ENCODE measurements at regions not wholly inside any gene's neighbourhood (a gene's known extent, or its start where the extent isn't known, plus 50 kb on each side); places are given as distances from the start of the nearest gene placed in this dataset.

DNA sequence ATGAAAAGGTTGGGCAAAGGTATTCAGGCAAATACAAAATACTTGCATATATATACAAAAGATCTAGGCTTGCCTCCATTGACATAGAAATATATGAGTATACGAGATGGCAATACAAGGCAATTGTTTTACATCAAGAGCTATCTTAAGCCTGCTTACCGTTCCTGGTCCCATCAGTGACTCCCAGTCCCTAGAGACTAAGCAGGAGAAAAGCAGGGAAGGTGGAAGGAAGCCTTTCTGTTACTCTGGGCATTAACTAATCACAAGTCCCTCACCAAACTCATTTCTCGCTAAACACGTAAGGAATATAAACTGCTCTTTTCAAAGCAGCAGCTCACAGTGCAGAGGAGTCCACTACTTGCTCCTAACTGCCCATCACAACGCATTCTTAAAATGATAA lies 125.2 kb downstream of the ZNF608 start:
- no peaks in the 10 kb centered on the region for H3K79me2 ChIP-seq (ENCODE audit: insufficient read depth, low read depth, low read length)
- H4K20me1 ChIP-seq (ENCODE audit: insufficient read depth, low read length): no peaks in the 10 kb centered on the region
- no peaks in the 10 kb centered on the region for H3K9me2 ChIP-seq (ENCODE audit: insufficient read depth, low read length)
- no peak overlapping the region for H2AFZ ChIP-seq (ENCODE audit: low read length)
- H3K9me3 ChIP-seq (ENCODE audit: low read length): no peaks in the 10 kb centered on the region
- no peak overlapping the region for H3K4me2 ChIP-seq (ENCODE audit: low read length)
- no peak overlapping the region for H3K4me3 ChIP-seq (ENCODE audit: low read depth, low read length, poor library complexity, severe bottlenecking)
- no peak overlapping the region for H3K27ac ChIP-seq (ENCODE audit: low read depth, low read length, poor library complexity, severe bottlenecking)
- TF ChIP-seq, protein P1, sequence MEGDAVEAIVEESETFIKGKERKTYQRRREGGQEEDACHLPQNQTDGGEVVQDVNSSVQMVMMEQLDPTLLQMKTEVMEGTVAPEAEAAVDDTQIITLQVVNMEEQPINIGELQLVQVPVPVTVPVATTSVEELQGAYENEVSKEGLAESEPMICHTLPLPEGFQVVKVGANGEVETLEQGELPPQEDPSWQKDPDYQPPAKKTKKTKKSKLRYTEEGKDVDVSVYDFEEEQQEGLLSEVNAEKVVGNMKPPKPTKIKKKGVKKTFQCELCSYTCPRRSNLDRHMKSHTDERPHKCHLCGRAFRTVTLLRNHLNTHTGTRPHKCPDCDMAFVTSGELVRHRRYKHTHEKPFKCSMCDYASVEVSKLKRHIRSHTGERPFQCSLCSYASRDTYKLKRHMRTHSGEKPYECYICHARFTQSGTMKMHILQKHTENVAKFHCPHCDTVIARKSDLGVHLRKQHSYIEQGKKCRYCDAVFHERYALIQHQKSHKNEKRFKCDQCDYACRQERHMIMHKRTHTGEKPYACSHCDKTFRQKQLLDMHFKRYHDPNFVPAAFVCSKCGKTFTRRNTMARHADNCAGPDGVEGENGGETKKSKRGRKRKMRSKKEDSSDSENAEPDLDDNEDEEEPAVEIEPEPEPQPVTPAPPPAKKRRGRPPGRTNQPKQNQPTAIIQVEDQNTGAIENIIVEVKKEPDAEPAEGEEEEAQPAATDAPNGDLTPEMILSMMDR (conservative IDR thresholded peaks at IDR 0.05; ENCODE audit: low read length): no peak
- no peak for TF ChIP-seq EZH2phosphoT487 (IDR thresholded peaks at IDR 0.05; ENCODE audit: borderline replicate concordance, low read depth, low read length)
- H3K4me1 ChIP-seq (ENCODE audit: insufficient read depth, low read length, poor library complexity, severe bottlenecking): no peaks in the 10 kb centered on the region
- no peaks in the 10 kb centered on the region for H3K36me3 ChIP-seq (ENCODE audit: insufficient read depth, low read length)
- BruUV-seq (replicated peaks): no TSS peak
- CTCF ChIA-PET (ENCODE audit: unreplicated experiment): no interaction called here
- POLR2A ChIA-PET: interaction anchor here (0.6 to 1.2 kb wide), 2 partner anchors 111 to 357 kb away, joined by 3 to 5 read pairs; no protein-coding TSS in a partner anchor
- DNase-seq (ENCODE audit: low spot score): no peak
- intact Hi-C loops (cut with micrococcal nuclease; ENCODE audit: unreplicated experiment): no loop called here

DNA sequence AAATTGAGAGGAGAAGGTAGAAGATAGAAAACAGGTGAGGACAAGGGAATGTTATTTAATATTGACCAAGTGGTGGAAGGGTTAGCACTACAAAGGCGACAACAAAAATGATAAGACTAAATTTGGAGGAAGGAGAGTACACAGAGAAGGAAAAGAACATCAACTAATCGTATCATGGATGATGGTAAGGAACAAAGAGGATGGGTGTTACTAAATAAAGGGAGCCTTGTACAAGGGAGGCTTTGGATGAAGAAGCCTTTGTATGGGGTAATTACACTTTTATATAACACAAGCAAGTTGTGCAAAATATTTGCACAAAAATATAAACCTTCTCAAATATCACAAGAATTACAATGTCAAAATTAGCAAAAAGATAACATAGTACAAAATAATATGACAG lies 125.7 kb downstream of the ZNF608 start:
- Histone ChIP-seq H2AFZ (ENCODE audit: low read length) (no peak overlapping the region), H3K4me2 (ENCODE audit: low read length) (no peak overlapping the region), H3K27ac (ENCODE audit: low read depth, low read length, poor library complexity, severe bottlenecking) (no peak overlapping the region), H3K4me3 (ENCODE audit: low read depth, low read length, poor library complexity, severe bottlenecking) (no peak overlapping the region), H3K9me2 (ENCODE audit: insufficient read depth, low read length) (no peaks in the 10 kb centered on the region), H3K36me3 (ENCODE audit: insufficient read depth, low read length) (no peaks in the 10 kb centered on the region), H4K20me1 (ENCODE audit: insufficient read depth, low read length) (no peaks in the 10 kb centered on the region), H3K79me2 (ENCODE audit: insufficient read depth, low read depth, low read length) (no peaks in the 10 kb centered on the region), H3K9me3 (ENCODE audit: low read length) (no peaks in the 10 kb centered on the region), H3K4me1 (ENCODE audit: insufficient read depth, low read length, poor library complexity, severe bottlenecking) (no peaks in the 10 kb centered on the region)
- BruUV-seq (replicated peaks): no TSS peak
- no peak for DNase-seq (ENCODE audit: low spot score)
- ChIA-PET CTCF (ENCODE audit: unreplicated experiment) (no interaction called here), POLR2A (interaction anchor here (0.6 to 1.2 kb wide), 6 partner anchors 112 to 1034 kb away, joined by 3 to 7 read pairs (median 4); no protein-coding TSS in a partner anchor)
- intact Hi-C loops (cut with micrococcal nuclease; ENCODE audit: unreplicated experiment): no loop called here
- TF ChIP-seq EZH2phosphoT487 (IDR thresholded peaks at IDR 0.05; ENCODE audit: borderline replicate concordance, low read depth, low read length): no peak
- TF ChIP-seq, protein P1 (conservative IDR thresholded peaks at IDR 0.05; ENCODE audit: low read length): no peak

DNA sequence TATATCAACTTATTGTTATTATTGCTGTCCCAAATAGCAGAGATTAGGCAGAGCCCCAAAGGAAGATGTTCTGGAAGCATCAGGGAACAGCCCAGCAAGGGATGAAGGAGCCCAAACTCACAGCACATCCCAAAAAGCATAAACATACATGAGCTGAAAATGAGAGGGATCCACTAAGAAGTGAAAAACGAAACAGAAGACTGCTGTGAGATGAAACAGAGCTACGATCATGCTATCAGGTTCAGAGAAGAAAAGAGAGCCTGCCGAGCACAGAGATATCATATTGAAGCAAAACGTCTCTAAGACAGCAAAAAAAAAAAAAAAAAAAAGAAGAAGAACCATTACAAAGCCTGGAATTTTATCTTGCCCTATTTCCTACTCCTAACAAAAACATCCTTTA lies 127.3 kb downstream of the ZNF608 start:
- CTCF ChIA-PET (ENCODE audit: unreplicated experiment): no interaction called here
- H3K36me3 ChIP-seq (ENCODE audit: insufficient read depth, low read length): no peaks in the 10 kb centered on the region
- H3K4me2 ChIP-seq (ENCODE audit: low read length): no peak overlapping the region
- no TSS peak for BruUV-seq (replicated peaks)
- H3K79me2 ChIP-seq (ENCODE audit: insufficient read depth, low read depth, low read length): no peaks in the 10 kb centered on the region
- intact Hi-C loops (cut with micrococcal nuclease; ENCODE audit: unreplicated experiment): no loop called here
- H4K20me1 ChIP-seq (ENCODE audit: insufficient read depth, low read length): no peaks in the 10 kb centered on the region
- H3K4me1 ChIP-seq (ENCODE audit: insufficient read depth, low read length, poor library complexity, severe bottlenecking): no peaks in the 10 kb centered on the region
- POLR2A ChIA-PET: interaction anchor here (0.7 to 1.0 kb wide), 4 partner anchors 37 to 1202 kb away, joined by 3 to 7 read pairs (median 5); no protein-coding TSS in a partner anchor
- H3K9me2 ChIP-seq (ENCODE audit: insufficient read depth, low read length): no peaks in the 10 kb centered on the region
- no peaks in the 10 kb centered on the region for H3K9me3 ChIP-seq (ENCODE audit: low read length)
- no peak overlapping the region for H3K4me3 ChIP-seq (ENCODE audit: low read depth, low read length, poor library complexity, severe bottlenecking)
- H2AFZ ChIP-seq (ENCODE audit: low read length): no peak overlapping the region
- TF ChIP-seq, protein P1 (conservative IDR thresholded peaks at IDR 0.05; ENCODE audit: low read length): no peak
- no peak for TF ChIP-seq EZH2phosphoT487 (IDR thresholded peaks at IDR 0.05; ENCODE audit: borderline replicate concordance, low read depth, low read length)
- no peak overlapping the region for H3K27ac ChIP-seq (ENCODE audit: low read depth, low read length, poor library complexity, severe bottlenecking)
- DNase-seq (ENCODE audit: low spot score): no peak
